Common myeloid progenitor, CD34-positive (primary cell): ENCODE measurements at regions not wholly inside any gene's neighbourhood (a gene's known extent, or its start where the extent isn't known, plus 50 kb on each side); places are given as distances from the start of the nearest gene placed in this dataset.
"Not testable (repeated sequence)": the region's sequence is repeated elsewhere in the genome, so short reads cannot be mapped to it uniquely, and the experiment has no call there.

Source experiments
- CTCF ChIA-PET: fragments of 350-600 bp; sonication (Branson Sonifier 250); formaldehyde crosslinking; loops from one replicate; lab custom pipeline; 2021; ENCODE audit warnings: antibody characterized with exemption; lab: Charles Lee
- POLR2A ChIA-PET: fragments of 350-600 bp; sonication (Branson Sonifier 250); formaldehyde crosslinking; loops from one replicate; lab custom pipeline; 2021; ENCODE audit warnings: antibody characterized with exemption; lab: Charles Lee
- DNase-seq, 3 donors: peaks; one replicate each; pipeline versions ENCODE4 v3.0.0 to v3.0.0-alpha.2; 2013
- H3K27ac ChIP-seq, 2 experiments: 1 replicate in 1 of 2; 2 replicates in 1 of 2; pipeline ENCODE4 v1.7.0; 2013; ENCODE audit warnings: inconsistent platforms in 2 of 2, low read length in 2 of 2, mild to moderate bottlenecking in 2 of 2, low read depth in 1 of 2, moderate library complexity in 1 of 2; ENCODE audit not compliant: severe bottlenecking in 2 of 2, insufficient read depth in 1 of 2, poor library complexity in 1 of 2
- H3K27me3 ChIP-seq, 5 experiments: replicated peaks in 2 of 5; 1 replicate in 3 of 5; 2 replicates in 2 of 5; pipeline versions ENCODE4 v1.6.1 to v1.7.0; 2013; ENCODE audit warnings: low read length in 4 of 5, mild to moderate bottlenecking in 2 of 5, moderate library complexity in 2 of 5, inconsistent platforms in 1 of 5; ENCODE audit not compliant: insufficient read depth in 5 of 5, control insufficient read depth in 4 of 5
- H3K36me3 ChIP-seq, 4 experiments: 1 replicate in 2 of 4; 2 replicates in 2 of 4; pipeline versions ENCODE4 v1.6.1 to v1.7.0; 2013; ENCODE audit warnings: low read length in 3 of 4, control low read depth in 1 of 4, mild to moderate bottlenecking in 1 of 4; ENCODE audit not compliant: control insufficient read depth in 4 of 4, insufficient read depth in 4 of 4
- H3K4me1 ChIP-seq, 4 experiments: 1 replicate in 3 of 4; 2 replicates in 1 of 4; pipeline versions ENCODE4 v1.6.1 to v1.7.1; 2013; ENCODE audit warnings: low read length in 3 of 4, mild to moderate bottlenecking in 3 of 4, control low read depth in 1 of 4, inconsistent platforms in 1 of 4, moderate library complexity in 1 of 4; ENCODE audit not compliant: control insufficient read depth in 4 of 4, insufficient read depth in 4 of 4; ENCODE audit errors: control extremely low read depth in 1 of 4
- H3K4me3 ChIP-seq, 7 experiments: 1 replicate in 4 of 7; 2 replicates in 3 of 7; pipeline versions ENCODE4 v1.5.1 to v1.7.0; 2013; ENCODE audit warnings: mild to moderate bottlenecking in 7 of 7, low read length in 6 of 7, moderate library complexity in 6 of 7, inconsistent platforms in 2 of 7, low read depth in 2 of 7, control low read depth in 1 of 7; ENCODE audit not compliant: insufficient read depth in 4 of 7, control insufficient read depth in 1 of 7; ENCODE audit errors: extremely low read depth in 1 of 7
- H3K9me3 ChIP-seq, 5 experiments: 1 replicate in 4 of 5; 2 replicates in 1 of 5; pipeline versions ENCODE4 v1.6.1 to v1.7.1; 2013; ENCODE audit warnings: low read length in 4 of 5, mild to moderate bottlenecking in 2 of 5, inconsistent platforms in 1 of 5, low read depth in 1 of 5, moderate library complexity in 1 of 5; ENCODE audit not compliant: control insufficient read depth in 4 of 5, insufficient read depth in 2 of 5; ENCODE audit errors: control extremely low read depth in 1 of 5
- WGBS: methylation state at CpG from one replicate; pipeline ENCODE4 v1.1.5; 2013; ENCODE audit not compliant: insufficient coverage; 5-methylcytosine and 5-hydroxymethylcytosine counted together

DNA sequence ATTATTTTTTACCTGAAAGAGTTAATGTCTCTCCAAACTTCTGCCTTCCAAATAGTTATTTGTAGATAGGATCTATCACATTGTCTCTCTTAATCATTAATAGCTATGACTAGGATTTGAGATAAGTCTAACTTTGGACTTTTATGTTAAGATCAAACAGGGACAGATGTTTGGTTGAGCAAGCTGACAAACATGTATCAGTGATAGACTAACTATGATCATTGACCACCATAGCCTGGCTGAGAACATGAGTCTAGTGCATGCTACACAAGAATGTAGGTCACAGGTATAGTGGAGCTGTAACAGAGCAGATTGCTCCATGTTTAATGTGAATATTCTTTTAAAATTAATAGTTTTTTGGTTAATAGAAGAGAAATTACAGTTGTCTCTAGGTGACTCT, 52.0 kb downstream of the SYT15B start:
- H3K4me1 ChIP-seq, H3K36me3 ChIP-seq, H3K9me3 ChIP-seq, H3K4me3 ChIP-seq, POLR2A ChIA-PET, DNase-seq, H3K27ac ChIP-seq, CTCF ChIA-PET, H3K27me3 ChIP-seq: not testable (repeated sequence)

DNA sequence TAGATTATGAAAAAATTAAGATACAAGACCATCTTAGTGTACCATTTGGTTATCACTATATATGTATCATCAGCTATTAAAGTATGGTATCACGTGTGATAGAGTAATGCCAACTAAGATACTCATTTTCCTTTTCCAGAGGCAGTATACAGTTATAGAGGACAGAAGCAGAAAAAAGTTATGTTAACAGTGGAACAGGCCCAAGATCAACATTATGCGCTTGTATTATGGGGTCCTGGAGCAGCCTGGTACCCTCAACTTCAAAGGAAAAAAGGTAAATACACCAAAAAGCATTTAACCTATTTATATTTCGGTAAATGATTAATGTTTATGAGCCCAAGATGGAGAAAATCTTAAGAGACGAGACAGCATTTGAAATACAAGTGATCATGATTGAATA, 52.9 kb downstream of the SYT15B start:
- H3K27ac ChIP-seq, H3K4me3 ChIP-seq, POLR2A ChIA-PET, CTCF ChIA-PET, H3K4me1 ChIP-seq, H3K36me3 ChIP-seq, DNase-seq, H3K9me3 ChIP-seq, H3K27me3 ChIP-seq: not testable (repeated sequence)
- no CpG with 5 or more reads among the region's 4 CpGs for WGBS

DNA sequence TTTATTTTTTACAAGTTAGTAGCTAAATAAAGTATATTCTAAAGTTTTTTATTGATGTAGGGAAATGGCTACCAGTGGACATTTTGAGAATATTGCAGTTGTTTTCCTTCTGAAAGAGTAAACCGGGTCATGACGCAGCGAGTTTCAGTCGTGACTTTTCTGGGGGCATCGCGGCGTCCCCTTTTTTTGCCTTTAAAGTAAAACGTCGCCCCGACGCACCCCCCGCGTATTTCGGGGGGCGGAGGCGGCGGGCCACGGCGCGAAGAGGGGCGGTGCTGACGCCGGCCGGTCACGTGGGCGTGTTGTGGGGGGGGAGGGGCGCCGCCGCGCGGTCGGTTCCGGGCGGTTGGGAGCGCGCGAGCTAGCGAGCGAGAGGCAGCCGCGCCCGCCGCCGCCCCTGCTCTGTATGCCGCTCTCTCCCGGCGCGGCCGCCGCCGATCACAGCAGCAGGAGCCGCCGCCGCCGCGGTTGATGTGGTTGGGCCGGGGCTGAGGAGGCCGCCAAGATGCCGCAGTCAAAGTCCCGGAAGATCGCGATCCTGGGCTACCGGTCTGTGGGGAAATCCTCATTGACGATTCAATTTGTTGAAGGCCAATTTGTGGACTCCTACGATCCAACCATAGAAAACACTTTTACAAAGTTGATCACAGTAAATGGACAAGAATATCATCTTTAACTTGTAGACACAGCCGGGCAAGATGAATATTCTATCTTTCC, 57.5 kb downstream of the SYT15B start:
- DNase-seq, result peak; percentile 30 to 71 (median 62)
- H3K36me3 ChIP-seq, CTCF ChIA-PET, POLR2A ChIA-PET, H3K9me3 ChIP-seq, H3K27me3 ChIP-seq, H3K4me1 ChIP-seq: not testable (repeated sequence)
- WGBS, result no CpG with 5 or more reads among the region's 66 CpGs
- Histone ChIP-seq H3K27ac (peak overlapping the region in 1 of 2 experiments; percentile 61), H3K4me3 (peak overlapping the region in 4 of 7 experiments; percentile 19 to 70 (median 58))

- DNase-seq, result not testable (repeated sequence)
These were observed 62.1 kb downstream of the SYT15B start for GRCh38 chr10:47701285-47701684.

GRCh38 chr10:47699854-47700253, 63.5 kb downstream of the SYT15B start:
- H3K27me3 ChIP-seq, H3K27ac ChIP-seq, H3K4me1 ChIP-seq, DNase-seq, CTCF ChIA-PET, H3K9me3 ChIP-seq, H3K4me3 ChIP-seq, H3K36me3 ChIP-seq, POLR2A ChIA-PET: not testable (repeated sequence)

More at GRCh38 chr10:47701285-47701684, 62.1 kb downstream of the SYT15B start:
- H3K27ac ChIP-seq, H3K9me3 ChIP-seq, H3K36me3 ChIP-seq, H3K4me3 ChIP-seq, H3K27me3 ChIP-seq, POLR2A ChIA-PET, H3K4me1 ChIP-seq, CTCF ChIA-PET: not testable (repeated sequence)
- WGBS, result no CpG with 5 or more reads among the region's 1 CpG

DNA sequence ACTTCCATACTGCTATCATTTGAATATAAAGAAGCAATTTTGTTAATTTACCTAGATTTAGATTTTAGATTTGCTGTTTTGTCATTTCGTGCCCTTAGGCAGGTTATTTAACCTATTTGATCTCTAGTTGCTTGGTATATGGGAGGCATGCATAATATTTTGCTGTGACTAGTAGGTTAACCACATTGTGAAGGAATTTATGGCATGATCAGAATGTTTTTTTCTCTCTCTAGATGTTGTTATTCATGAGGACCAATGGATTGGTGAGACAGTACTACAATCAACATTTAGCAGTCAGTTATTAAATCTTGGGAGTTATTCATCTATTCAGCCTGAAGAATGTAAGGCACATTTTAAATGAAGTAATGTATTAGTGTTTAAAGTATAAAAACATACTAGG, 67.2 kb downstream of the SYT15B start:
- H3K4me1 ChIP-seq, H3K27me3 ChIP-seq, CTCF ChIA-PET, H3K27ac ChIP-seq, H3K4me3 ChIP-seq, H3K36me3 ChIP-seq, POLR2A ChIA-PET, DNase-seq, H3K9me3 ChIP-seq: not testable (repeated sequence)
- no CpG with 5 or more reads among the region's 1 CpG for WGBS

GRCh38 chr10:47695149-47695548, 68.2 kb downstream of the SYT15B start:
- POLR2A ChIA-PET, CTCF ChIA-PET, DNase-seq, H3K4me3 ChIP-seq, H3K27me3 ChIP-seq, H3K9me3 ChIP-seq, H3K27ac ChIP-seq, H3K36me3 ChIP-seq, H3K4me1 ChIP-seq: not testable (repeated sequence)
- no CpG with 5 or more reads among the region's 3 CpGs for WGBS
